Liver (tissue), 3 donors: ENCODE measurements at regions not wholly inside any gene's neighbourhood (a gene's known extent, or its start where the extent isn't known, plus 50 kb on each side); places are given as distances from the start of the nearest gene placed in this dataset.

Experiments
- ATF3 ChIP-seq: IDR thresholded peaks from 2 replicates; pipeline ENCODE4 v1.6.1; 2016; ENCODE audit warnings: antibody characterized with exemption
- GABPA ChIP-seq, 2 donors: IDR thresholded peaks in 1 of 2; conservative IDR thresholded peaks in 1 of 2; 2 replicates each; pipeline ENCODE4 v1.6.1; 2016; ENCODE audit warnings: antibody characterized with exemption in 2 of 2, mild to moderate bottlenecking in 1 of 2, moderate library complexity in 1 of 2
- JUND ChIP-seq, 2 donors: IDR thresholded peaks; 2 replicates each; pipeline ENCODE4 v1.6.1; 2016; ENCODE audit warnings: antibody characterized with exemption in 2 of 2
- MAX ChIP-seq: IDR thresholded peaks from 2 replicates; pipeline ENCODE4 v1.6.1; 2016; ENCODE audit warnings: antibody characterized with exemption
- RAD21 ChIP-seq, 2 donors: IDR thresholded peaks; 2 replicates each; pipeline ENCODE4 v1.6.1; 2016; ENCODE audit warnings: antibody characterized with exemption in 2 of 2, mild to moderate bottlenecking in 2 of 2
- REST ChIP-seq: IDR thresholded peaks from 2 replicates; pipeline ENCODE4 v1.6.1; 2016; ENCODE audit warnings: antibody characterized with exemption, mild to moderate bottlenecking
- RXRA ChIP-seq, 2 donors: IDR thresholded peaks; 2 replicates each; pipeline ENCODE4 v1.6.1; 2017 to 2018; ENCODE audit warnings: antibody characterized with exemption in 2 of 2, mild to moderate bottlenecking in 1 of 2
- TAF1 ChIP-seq: conservative IDR thresholded peaks from 2 replicates; pipeline ENCODE4 v1.6.1; 2016; ENCODE audit warnings: antibody characterized with exemption, mild to moderate bottlenecking
- YY1 ChIP-seq: IDR thresholded peaks from 2 replicates; pipeline ENCODE4 v1.6.1; 2016; ENCODE audit warnings: antibody characterized with exemption, mild to moderate bottlenecking
- TF ChIP-seq, protein P1 (sequence below): fragments of 150-350 bp; IDR thresholded peaks from 2 replicates; pipeline ENCODE4 v1.5.1; 2017; ENCODE audit warnings: improper control_type of control experiment, low read depth, low read length; ENCODE audit not compliant: missing input control
- donor health status: healthy.
- donor health status: healthy.

- TF ChIP-seq, protein P1, sequence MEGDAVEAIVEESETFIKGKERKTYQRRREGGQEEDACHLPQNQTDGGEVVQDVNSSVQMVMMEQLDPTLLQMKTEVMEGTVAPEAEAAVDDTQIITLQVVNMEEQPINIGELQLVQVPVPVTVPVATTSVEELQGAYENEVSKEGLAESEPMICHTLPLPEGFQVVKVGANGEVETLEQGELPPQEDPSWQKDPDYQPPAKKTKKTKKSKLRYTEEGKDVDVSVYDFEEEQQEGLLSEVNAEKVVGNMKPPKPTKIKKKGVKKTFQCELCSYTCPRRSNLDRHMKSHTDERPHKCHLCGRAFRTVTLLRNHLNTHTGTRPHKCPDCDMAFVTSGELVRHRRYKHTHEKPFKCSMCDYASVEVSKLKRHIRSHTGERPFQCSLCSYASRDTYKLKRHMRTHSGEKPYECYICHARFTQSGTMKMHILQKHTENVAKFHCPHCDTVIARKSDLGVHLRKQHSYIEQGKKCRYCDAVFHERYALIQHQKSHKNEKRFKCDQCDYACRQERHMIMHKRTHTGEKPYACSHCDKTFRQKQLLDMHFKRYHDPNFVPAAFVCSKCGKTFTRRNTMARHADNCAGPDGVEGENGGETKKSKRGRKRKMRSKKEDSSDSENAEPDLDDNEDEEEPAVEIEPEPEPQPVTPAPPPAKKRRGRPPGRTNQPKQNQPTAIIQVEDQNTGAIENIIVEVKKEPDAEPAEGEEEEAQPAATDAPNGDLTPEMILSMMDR, result no peak
- TF ChIP-seq MAX (no peak), GABPA (IDR thresholded peaks at IDR 0.05 in 1 of 2, conservative IDR thresholded peaks at IDR 0.05 in 1 of 2) (no peak), JUND (IDR thresholded peaks at IDR 0.05) (no peak), REST (no peak), YY1 (no peak), ATF3 (no peak), RXRA (IDR thresholded peaks at IDR 0.05) (no peak), RAD21 (IDR thresholded peaks at IDR 0.05) (no peak), TAF1 (no peak)
These were observed 172.8 kb upstream of the CTBP2 start for GRCh38 chr10:125333209-125333591.
